HG03159 (cell line): ENCODE measurements at regions not wholly inside any gene's neighbourhood (a gene's known extent, or its start where the extent isn't known, plus 50 kb on each side); places are given as distances from the start of the nearest gene placed in this dataset.

Source experiments
- ATAC-seq: cut with Tn5 transposase; IDR thresholded peaks from one replicate; pipeline ENCODE4 v1.9.1; 2021; ENCODE audit warnings: mild to moderate bottlenecking, moderate library complexity; ENCODE audit not compliant: unreplicated experiment

DNA sequence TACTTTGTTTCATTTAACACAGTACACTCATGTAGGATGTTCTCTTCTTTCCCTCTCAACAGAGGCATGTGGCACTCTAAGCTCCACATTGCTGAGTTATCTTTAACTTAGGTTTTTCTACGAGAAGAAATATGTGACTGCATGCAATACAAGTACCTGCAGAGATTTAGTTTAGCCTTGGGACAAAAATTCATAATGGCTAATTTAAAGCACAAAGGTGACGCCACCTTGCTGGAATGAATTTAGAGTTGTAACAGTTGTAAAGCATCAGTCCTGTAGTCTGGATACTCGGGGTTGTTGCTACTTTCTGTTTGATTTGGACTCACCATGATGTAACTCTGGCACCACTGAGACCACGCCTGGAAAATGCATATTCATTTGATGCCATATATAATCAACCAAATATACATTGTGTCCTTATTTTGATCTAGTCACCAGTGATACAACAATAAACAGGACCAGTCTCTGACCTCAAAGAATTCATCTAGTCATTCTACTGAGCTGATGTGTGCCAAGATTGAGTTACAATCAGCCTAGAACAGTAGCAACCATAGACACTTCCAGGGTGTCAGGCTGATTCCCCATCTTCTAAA lies 451.0 kb upstream of the ZFP42 start:
- ATAC-seq, result no peak

DNA sequence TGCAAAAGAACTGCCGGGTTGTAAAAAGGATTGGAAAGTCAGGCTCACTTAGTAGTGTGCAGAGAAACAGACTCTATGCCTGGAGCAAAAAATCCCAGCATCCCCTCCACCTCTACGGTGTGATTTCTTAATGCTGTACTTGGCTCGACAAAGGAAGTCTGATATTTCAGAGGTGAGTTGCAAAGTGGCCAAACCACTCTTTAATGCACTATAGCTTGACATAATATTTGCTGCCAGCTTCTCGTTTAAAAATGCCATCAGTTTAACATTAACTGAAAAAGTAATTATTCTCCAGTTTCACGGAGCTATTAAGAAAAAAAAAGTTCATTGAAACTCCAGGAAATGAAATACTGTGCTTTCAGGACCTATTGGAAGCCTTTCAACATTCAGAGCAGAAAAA lies 448.3 kb upstream of the ZFP42 start:
- no peak for ATAC-seq

DNA sequence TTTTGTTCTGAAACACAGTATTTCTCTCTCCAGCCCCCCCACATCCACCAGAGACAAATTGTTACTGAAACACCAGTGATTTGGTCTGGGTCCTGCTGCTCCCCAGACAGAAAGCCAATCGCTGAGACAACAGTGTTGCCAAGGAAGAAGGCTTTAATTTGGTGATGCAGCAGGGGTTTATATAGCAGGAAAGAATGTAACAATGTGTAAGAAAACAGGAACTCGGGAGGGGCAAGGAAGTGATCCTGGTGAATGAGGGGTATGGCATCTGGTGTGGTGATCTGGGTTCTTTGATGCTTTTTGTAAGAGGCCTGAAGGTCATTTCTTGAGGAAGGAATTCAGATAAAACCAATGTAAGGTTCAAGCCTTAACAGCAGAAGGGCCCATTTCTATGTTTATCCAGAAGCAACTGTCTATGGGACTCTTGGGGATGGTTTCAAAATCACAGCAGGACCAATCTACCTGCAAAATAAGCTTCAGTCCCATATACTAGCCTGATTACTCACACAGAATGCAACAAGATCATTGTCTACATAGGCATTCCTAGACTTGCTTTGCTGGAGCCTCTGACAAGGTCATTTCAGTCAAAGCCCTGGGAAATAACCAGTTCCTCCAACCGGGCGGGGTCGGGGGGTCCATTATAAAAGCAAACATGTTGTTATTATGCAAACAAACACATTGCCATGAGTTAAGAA lies 445.2 kb upstream of the ZFP42 start:
- no peak for ATAC-seq

DNA sequence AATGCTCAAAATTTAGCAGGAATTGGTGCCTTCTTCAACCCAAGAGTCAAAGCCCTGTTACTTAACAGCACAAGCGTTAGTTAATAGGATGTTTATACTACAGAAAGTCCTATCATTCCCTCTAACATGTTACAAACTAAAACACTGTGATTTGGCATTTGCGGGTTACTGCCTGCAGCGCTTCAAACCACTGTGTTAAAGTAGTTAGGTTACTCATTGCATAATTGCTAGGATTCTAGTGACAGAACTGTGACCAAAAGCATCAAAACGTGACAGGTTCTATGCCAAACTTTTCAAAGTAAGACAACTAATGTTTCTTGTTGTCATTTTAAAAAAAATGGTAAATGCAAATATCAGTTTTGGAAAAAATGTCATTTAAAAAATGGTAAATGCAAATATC lies 442.8 kb upstream of the ZFP42 start:
- ATAC-seq, result no peak

DNA sequence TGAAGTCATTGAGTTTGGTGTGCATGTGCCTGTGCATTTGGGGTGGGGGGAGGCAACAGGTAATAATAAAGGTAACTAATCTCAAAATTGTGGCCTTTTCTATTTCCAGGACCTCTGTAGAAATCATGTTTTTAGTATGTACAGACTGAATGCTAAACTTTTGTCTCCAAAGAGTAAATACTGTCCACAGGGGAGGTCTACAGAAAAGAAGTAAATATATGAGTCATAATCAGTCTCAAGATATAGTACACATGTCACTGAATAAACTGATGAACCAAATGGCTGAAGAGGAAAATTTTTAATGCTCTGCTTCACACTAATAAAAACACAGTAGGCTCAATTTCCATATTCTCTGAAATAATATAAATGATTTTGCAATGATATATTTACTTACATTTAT lies 440.4 kb upstream of the ZFP42 start:
- no peak for ATAC-seq

DNA sequence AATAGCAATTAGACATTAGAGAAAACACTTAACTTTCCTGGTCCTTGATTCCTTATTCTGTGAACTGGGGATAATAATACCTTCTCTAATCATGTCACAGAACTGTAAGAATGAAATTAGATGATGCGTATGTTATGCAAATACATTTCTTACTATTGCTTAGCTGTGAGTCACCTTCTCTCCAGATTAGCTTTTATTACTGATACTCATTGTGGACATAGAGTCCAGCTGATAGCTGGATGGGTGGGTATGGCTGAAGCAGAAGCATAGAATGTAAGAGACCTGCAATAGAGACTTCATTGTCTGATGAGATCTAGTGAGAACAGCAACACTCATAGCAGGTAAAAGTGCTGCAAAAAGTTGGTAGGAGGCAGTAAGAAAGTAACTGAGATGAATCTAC lies 437.2 kb upstream of the ZFP42 start:
- no peak for ATAC-seq

DNA sequence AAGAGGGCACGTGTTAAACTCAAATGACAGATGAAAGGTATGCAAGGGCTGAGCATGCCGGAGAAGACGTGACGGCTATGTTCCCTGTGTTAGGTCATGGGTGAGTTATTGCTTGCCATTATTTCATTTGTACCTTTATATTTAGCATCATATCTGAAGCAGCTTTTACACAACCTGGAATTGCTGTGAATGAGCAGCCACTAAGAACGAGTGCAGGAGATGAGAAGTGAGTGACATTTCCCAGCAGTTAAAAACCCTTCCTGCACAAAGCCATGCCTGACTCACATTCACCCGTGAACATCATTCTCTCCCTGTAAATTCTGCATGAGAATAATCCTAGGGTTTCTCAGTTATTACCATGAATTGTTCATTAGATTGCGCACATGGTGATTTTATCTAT lies 433.2 kb upstream of the ZFP42 start:
- no peak for ATAC-seq

DNA sequence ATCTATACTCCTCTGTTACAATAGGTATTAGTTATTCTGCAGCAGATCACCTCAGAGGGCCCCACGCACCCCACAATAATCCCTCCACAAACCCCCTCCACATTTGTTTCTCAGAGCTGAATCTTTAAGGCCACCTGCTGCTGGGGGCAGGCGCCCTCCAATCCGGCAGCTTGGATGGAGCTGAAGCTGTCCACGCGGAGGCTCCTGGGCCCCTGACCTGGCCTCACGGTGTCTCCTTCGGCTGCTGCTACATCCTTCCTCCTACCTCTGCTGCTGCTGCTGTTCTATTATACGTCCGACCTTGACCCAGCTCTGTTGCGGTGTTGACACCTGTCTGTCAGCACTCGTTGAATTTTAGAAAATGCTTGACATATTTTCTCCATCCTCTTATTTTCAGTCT lies 430.2 kb upstream of the ZFP42 start:
- no peak for ATAC-seq

DNA sequence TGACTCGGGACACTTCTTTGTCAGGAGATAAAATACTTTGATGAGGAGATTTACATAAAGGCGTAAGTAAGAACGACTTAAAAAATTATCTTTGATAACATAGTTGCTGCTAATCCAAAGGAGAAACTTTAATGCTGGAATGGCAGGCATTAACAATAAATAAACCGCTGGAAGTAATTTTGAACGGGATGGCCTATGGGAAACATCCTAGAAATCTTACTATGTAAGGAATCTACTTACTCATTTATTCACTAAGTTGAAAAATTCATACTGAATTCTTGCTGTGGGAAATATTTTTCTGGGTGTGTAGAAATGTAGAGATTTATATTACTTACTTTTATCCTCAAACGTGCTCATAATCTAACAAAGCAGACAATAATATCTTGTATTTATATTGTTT lies 425.7 kb upstream of the ZFP42 start:
- no peak for ATAC-seq

DNA sequence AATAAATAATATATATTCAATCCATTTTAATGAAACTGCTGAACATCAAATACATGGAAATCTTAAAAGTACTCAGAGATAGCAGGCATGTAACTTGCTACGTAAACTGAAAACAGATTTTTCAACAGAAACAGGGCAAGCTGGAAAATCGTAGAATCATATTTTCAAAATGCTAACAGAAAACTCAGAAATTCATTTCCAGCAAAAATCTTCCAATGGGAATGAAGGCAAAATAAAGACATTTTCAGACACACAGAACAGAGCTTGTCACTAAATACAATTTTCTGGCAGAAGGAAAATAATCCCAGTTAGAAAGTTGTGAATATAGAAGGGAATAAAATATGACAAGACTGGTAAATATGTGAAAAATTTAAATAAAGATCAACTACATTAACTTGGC lies 419.9 kb upstream of the ZFP42 start:
- no peak for ATAC-seq

DNA sequence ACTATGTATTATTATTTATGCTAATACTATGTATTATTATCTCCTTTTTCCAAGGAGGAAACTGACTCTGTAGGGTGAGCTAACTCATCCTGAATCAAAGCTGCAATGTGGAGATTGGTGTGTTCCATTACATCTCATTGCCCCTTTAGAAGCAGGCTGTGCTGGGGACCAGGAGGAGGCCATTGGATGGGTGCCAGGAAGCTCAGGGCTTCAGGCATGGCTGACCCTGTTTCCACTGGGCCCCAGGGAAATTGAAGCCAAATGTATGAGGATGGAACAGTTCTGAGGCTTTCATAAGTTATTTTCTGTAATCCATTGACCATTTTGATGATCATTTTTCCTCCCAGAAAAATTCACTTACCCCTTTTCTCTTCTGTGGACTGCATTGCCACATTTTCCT lies 418.8 kb upstream of the ZFP42 start:
- no peak for ATAC-seq

DNA sequence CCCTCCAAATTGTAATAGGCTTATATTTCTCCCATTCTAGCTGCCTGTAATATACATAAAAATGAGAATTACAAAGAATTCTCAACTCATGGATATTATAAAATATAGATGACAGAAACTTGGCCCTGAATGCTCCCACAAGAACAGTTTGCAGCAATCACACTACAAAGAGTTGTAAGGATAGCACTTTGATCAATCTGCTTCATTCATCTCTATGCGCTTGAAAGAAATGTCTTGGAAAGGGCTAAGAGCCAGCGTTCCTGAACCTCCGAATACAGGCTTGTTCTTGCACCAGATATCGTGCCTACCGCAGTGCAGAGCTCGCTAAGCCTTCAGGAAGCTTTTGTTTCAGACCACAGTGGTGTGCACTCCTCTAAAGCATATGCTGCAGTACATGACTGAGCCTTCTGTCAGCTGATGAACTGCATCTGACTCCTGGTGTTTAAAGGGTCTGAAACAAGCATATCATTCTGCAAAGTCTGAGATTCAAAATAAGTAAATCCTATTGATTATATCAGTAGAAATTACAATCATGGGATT lies 417.6 kb upstream of the ZFP42 start:
- no peak for ATAC-seq

DNA sequence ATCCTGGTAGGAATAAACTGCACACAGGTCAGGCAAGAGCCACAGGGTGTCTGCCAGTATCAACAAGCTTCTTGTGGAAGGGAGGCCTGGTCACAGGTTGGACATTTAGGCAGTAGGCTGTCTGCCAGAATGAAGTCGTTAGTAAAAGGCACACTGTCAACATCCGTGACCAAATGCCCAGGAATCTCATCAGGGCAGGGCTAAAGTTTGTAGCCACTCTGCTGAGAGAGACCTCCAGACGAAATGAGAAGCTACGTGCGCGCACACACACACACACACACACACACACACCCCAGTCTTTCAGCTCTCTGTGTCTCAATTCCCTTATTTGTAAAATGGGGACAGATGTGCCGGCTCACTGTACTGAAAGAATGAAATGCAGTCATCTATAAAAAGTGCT lies 408.7 kb upstream of the ZFP42 start:
- no peak for ATAC-seq

DNA sequence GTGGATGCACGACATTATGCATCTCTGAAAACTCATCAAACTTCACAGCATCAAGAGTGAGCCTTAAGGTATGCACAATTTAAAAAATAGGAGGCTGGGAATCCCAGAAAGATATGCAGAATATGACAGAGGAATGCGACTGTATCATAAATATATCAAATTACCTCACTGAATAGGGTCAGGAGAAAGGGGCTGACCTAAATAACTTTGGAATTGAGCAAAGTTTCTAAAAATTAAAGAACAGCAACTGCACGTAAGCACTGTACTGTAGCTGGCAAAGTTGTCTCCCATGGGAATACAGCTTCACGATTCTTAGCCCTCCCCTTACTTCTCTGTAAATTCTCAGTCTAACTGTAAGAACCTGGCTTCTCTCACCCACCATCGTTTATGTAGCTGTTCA lies 397.4 kb upstream of the ZFP42 start:
- ATAC-seq, result no peak

DNA sequence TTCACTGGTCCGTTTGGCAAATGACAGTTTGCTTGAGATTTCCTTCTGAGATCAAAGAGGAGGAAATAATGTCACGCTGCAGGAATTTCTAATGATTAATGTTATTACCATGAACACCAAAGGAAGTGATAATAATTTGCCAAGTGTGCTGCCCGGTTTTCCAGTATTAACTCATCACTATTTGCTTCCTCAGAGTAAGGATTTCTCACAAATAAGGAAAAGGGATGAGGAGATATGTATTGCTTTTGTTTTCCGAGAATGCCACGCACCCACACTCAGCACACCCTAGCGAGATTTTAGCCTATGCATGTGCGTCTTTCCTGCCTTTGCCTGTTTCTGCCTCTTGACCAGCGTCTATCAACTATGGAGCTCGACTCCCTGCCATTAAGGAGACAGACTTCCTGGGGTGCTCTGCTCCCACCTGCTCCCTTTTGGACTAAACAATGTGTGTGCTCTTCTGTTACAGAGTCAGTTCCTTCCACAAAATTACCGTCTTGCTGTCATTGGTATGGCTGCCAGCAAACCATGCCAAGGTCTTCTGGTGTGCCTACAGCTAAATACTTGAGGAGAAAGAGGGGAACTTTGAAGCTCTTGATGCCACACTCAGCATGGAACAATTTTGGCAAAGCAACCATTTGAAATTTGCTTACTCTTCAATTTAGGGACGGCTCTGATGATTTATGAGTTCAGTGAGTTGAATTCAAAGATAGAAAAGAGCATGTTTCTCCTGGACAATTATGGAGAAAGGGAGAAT lies 393.1 kb upstream of the ZFP42 start:
- ATAC-seq, result no peak

DNA sequence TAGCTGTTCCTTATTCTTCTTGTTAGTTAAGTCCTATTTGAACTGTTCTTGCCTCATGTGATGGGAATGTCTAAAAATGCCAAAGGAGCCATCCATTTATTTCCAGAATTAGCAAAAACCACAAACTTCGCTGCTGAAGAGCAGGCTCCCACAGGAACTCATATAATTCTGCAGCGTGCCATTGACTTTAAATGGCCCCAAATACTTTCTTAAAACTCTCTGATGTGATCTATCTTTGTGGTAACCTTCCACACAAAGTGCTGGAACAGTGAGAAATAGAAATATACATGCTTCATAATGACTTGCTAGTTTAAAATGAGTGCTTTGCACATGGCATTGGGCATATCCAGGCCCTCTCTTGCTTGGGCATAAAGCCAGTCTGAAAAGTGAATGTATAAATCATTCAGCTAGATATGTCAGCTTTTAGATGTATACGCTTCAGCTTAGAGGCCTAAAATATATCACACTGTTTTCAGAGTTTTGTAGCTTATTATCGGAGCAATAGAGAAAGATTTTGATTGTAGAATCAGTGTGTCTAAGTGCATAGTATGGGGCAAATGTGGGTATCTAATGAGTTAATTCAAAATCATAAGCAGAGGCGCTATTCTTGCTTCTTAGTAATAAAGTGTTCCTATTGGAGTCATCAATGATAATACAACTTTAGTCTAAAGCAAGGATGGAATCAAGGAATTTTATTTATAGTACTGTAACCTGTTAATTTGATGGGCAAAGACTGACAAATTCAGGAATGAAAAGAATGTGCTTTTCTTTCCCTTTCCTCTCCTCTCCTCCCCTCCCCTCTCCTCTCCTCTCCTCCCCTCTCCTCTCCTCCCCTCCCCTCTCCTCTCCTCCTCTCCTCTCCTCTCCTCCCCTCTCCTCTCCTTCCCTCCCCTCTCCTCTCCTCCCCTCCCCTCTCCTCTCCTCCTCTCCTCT lies 392.2 kb upstream of the ZFP42 start:
- ATAC-seq, result no peak

DNA sequence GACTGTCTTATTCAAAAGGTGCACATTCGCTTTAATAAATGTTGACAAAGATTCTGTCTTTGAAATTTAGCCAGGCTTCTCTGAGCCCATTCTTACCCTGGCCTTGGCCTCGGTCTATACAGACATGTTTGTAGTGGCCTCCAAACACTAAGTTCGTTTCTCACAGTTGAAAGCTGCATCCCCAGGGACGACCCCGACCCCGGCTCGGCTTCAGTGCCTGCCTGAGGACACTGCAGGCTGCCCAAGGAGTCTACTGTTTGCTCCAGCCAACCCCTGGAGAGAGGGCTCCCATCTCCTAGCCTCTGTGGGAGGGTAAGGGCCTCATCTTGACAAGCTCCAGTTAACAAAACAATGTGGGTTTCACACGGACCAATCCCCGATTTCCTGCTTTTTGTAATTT lies 390.6 kb upstream of the ZFP42 start:
- no peak for ATAC-seq

DNA sequence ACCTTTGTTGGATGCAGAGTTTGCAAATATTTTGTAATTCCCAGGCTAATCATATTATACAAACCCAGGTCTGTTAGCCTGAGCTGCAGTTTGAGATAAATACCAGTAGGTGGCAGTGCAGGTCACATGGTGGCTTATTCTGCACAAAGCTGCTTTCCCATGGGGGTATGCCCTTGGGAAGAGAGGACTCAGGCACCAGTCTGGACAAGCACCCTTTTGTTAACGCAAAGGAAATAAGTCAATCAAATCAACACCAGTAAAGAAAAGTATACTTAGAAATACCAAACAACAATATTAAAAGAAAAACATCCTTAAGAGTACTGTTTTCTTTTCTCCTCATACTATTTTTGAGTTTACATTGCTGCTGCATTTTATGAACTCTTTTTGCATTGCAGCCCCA lies 389.0 kb upstream of the ZFP42 start:
- ATAC-seq, result peak; percentile 53

DNA sequence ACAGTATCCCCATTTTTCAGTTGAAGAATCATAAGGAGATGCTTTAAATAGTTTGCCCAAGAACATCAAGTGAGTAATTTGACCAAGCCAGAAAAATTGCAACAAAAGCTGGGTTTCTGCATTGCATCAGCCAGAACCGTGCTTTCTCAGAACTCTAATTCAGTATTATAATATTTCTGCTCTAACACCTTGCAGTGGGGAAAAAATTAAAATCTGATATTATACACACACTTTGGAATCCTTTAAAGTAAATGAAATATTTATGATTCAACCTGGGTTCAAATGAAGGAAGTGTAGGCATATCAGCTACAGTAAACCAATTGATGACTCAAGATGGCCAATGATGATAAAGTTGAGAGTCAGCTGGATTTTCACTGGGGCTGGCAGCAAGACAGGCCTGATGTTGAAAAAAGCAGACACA lies 387.6 kb upstream of the ZFP42 start:
- ATAC-seq, result no peak

DNA sequence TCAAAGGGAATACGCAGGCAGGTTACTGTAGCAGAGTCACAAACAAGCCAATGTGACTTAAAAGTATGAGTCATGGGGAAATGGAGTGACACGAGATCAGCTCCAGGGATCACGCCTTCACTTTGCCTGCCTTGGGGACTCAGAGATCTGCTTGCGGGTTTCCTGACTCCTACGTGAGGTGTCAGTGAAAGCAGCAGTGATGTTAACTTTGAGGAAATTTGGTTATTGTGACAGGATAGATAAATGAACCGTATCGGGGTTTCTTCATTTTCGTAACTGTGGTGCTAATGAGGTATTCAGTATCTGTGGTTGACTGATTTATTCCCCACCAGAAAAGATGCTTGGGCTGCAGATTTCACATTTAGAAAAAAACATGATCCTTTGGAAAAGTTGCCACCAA lies 383.3 kb upstream of the ZFP42 start:
- no peak for ATAC-seq
